GM12865 (cell line): ENCODE measurements at regions not wholly inside any gene's neighbourhood (a gene's known extent, or its start where the extent isn't known, plus 50 kb on each side); places are given as distances from the start of the nearest gene placed in this dataset.

Source experiments
- DNase-seq: peaks from one replicate; pipeline ENCODE4 v3.0.0; 2010; ENCODE audit warnings: low read depth
- H3K4me3 ChIP-seq: 2 replicates; pipeline ENCODE4 v1.5.1; 2011; ENCODE audit warnings: mild to moderate bottlenecking, low read depth, low read length, control low read depth
- CTCF ChIP-seq: IDR thresholded peaks from 2 replicates; pipeline ENCODE4 v1.5.1; 2011; ENCODE audit warnings: low read length, control low read depth, low read depth, inconsistent platforms; ENCODE audit not compliant: insufficient read depth; ENCODE audit errors: missing control alignments

DNA sequence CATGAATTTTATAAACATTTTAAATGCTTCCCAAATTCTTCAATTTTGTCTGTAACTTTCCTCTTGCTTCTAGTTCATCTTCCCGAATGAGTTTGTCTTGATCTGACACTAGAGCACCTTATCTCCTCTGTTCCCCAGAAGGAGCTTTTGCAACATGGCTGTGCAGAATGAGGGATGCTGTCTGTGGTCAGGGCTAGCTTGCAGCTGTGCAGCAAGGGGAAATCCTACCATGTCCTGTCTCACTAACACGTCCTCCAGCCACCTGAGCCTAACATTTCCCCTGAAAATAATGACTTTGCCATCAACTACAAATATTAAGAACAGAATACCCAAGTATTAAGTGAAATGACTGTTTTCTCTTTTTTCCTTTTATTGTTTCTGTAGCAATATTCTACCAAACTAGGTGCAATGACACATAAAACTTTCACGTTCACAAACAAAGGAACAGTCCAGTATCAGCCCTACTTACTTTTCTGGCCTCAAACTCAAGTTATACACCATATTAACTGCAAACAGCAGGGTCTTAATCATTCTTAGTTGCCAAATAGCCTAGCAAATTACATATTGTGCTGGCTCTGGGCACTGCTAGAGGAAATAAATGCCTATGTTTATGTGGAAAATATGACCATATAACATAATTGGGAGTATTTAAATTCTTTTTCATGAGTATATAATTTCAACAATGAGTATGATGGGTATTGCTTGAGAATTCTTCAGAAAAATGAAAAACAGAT is 423.3 kb downstream of the CMPK2 start:
- H3K4me3 ChIP-seq, result no peak overlapping the region
- no peak for TF ChIP-seq CTCF
- DNase-seq, result peak; percentile 51

GRCh38 chr2:6443061-6443823 is 422.5 kb downstream of the CMPK2 start:
- no peak for TF ChIP-seq CTCF
- no peak for DNase-seq

DNA sequence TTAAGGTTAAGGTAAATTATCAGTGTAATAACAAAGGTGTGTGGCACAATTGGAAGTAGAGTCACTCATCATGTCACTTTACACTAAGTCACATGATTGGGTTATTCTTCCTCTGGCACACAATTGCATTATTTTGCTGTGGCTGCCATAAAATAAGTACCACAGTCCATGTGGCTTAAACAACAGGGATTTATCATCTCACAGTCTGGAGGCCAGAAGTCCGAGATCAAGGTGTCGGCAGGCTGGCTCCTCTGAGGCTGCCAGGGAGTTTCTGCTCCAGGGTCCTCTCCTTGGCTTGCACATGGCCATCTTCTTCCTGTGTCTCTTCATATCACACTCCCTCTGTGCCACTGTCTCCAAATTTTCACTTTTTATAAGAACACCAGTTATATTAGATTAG is 421.2 kb downstream of the CMPK2 start:
- DNase-seq, result no peak
- H3K4me3 ChIP-seq, result no peak overlapping the region
- no peak for TF ChIP-seq CTCF

More at GRCh38 chr2:6443061-6443823, 422.5 kb downstream of the CMPK2 start:
- no peak overlapping the region for H3K4me3 ChIP-seq

GRCh38 chr2:6445156-6445555 is 420.6 kb downstream of the CMPK2 start:
- no peak overlapping the region for H3K4me3 ChIP-seq
- DNase-seq, result no peak
- no peak for TF ChIP-seq CTCF

GRCh38 chr2:6446938-6447608 is 418.6 kb downstream of the CMPK2 start:
- no peak overlapping the region for H3K4me3 ChIP-seq
- no peak for DNase-seq
- TF ChIP-seq CTCF, result no peak

DNA sequence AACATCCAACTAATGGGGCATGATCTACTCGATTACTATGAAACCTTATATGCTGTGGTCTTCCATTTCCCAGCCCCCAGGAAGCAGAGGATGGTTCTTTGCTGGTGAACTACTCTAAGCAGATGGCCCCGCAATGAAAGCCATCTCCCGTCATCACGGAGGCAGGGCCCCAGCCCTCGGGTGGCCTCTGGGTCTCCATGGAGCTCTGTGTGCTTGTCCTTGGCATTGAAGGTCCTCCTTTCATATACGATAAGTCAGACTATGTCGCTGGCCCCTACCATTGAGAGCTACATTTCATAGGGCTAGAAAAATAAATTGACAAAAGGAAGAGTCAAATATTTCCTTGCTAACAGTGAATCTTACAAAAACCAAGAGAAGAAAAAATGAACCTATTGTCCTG is 416.8 kb downstream of the CMPK2 start:
- no peak for DNase-seq
- no peak for TF ChIP-seq CTCF
- H3K4me3 ChIP-seq, result no peak overlapping the region
